ENCODE measurements at regions not wholly inside any gene's neighbourhood (a gene's known extent, or its start where the extent isn't known, plus 50 kb on each side); places are given as distances from the start of the nearest gene placed in this dataset.

DNA sequence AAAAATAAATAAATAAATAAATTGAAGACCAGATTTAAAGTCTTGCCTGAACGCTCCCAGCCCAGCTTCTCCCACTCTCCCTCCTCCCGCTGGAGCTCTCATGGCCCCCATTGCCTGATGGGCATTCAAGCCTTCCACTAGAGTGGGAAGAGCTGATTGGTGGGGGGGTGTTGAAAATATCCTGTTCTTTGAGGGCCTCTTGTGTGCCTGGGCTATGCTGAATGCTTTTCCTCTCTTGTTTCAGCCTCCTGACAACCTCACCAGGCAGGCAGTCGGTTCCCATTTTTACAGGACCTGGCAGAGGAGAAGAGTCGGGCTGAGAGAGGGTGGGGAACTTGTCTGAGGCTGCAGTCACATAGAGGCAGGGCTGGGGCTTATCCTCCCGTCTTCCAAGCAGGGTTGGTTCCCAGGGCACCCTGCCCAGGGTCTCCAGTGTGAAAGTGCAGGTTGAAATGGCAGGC lies 59.2 kb upstream of the SSBP3 start:
- TF ChIP-seq, protein P1, sequence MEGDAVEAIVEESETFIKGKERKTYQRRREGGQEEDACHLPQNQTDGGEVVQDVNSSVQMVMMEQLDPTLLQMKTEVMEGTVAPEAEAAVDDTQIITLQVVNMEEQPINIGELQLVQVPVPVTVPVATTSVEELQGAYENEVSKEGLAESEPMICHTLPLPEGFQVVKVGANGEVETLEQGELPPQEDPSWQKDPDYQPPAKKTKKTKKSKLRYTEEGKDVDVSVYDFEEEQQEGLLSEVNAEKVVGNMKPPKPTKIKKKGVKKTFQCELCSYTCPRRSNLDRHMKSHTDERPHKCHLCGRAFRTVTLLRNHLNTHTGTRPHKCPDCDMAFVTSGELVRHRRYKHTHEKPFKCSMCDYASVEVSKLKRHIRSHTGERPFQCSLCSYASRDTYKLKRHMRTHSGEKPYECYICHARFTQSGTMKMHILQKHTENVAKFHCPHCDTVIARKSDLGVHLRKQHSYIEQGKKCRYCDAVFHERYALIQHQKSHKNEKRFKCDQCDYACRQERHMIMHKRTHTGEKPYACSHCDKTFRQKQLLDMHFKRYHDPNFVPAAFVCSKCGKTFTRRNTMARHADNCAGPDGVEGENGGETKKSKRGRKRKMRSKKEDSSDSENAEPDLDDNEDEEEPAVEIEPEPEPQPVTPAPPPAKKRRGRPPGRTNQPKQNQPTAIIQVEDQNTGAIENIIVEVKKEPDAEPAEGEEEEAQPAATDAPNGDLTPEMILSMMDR (IDR thresholded peaks at IDR 0.05) = no peak
- TF ChIP-seq POLR2AphosphoS5 (IDR thresholded peaks at IDR 0.05; ENCODE audit: low read depth, low read length) = no peak
- TF ChIP-seq, protein P2, sequence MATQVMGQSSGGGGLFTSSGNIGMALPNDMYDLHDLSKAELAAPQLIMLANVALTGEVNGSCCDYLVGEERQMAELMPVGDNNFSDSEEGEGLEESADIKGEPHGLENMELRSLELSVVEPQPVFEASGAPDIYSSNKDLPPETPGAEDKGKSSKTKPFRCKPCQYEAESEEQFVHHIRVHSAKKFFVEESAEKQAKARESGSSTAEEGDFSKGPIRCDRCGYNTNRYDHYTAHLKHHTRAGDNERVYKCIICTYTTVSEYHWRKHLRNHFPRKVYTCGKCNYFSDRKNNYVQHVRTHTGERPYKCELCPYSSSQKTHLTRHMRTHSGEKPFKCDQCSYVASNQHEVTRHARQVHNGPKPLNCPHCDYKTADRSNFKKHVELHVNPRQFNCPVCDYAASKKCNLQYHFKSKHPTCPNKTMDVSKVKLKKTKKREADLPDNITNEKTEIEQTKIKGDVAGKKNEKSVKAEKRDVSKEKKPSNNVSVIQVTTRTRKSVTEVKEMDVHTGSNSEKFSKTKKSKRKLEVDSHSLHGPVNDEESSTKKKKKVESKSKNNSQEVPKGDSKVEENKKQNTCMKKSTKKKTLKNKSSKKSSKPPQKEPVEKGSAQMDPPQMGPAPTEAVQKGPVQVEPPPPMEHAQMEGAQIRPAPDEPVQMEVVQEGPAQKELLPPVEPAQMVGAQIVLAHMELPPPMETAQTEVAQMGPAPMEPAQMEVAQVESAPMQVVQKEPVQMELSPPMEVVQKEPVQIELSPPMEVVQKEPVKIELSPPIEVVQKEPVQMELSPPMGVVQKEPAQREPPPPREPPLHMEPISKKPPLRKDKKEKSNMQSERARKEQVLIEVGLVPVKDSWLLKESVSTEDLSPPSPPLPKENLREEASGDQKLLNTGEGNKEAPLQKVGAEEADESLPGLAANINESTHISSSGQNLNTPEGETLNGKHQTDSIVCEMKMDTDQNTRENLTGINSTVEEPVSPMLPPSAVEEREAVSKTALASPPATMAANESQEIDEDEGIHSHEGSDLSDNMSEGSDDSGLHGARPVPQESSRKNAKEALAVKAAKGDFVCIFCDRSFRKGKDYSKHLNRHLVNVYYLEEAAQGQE (IDR thresholded peaks at IDR 0.05; ENCODE audit: insufficient read depth in 1 of 2, low read depth in 2 of 2, low read length in 1 of 2) = no peak
- no peak for TF ChIP-seq TCF7L2 (IDR thresholded peaks at IDR 0.05; ENCODE audit: low read depth, low read length)
- TF ChIP-seq SIN3A (IDR thresholded peaks at IDR 0.05; ENCODE audit: borderline replicate concordance, insufficient read depth, low read depth, low read length) = no peak

Data from Panc1 (cell line).